ENCODE measurements at regions not wholly inside any gene's neighbourhood (a gene's known extent, or its start where the extent isn't known, plus 50 kb on each side); places are given as distances from the start of the nearest gene placed in this dataset.

DNA sequence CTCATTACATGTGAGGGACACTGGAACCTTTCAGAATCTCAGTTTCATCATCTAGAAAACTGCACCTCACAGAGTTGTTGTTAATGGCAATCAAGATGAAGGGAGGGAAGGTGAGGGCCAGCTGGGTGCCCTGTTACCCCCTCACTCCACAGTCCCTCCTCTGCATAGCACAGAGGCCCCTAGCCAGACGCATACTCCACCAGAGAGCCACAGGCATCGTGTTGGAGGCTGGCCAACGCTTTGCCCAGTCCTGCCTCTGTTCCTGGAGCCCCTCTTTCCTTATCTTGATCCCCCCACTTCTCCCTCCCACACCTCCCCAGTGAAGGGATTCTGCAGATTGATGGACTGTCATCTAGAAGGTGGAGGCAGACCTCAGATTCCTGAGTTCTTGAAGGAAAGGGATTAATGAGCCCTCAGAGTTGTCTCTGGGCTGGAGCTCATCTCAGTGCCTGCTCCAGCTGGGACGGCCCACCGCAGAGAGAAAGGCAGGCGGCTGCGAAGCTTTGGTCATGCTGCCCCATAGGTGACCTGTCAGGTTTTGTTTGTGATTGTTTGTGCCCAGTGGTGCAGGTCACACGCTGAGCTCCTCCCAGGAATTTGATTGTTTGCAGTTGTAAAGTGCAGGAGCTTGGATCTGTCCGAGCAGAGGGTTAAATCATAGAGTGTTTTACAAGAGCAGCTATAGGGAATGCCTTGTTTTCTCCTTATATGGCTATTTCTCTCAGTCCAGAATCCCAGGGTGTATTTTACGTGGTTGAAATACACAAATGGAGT lies 487.3 kb downstream of the CCDC171 start:
- no peak overlapping the region for H3K4me3 ChIP-seq (ENCODE audit: control insufficient read depth, low read depth, low read length)
- TF ChIP-seq, protein P1, sequence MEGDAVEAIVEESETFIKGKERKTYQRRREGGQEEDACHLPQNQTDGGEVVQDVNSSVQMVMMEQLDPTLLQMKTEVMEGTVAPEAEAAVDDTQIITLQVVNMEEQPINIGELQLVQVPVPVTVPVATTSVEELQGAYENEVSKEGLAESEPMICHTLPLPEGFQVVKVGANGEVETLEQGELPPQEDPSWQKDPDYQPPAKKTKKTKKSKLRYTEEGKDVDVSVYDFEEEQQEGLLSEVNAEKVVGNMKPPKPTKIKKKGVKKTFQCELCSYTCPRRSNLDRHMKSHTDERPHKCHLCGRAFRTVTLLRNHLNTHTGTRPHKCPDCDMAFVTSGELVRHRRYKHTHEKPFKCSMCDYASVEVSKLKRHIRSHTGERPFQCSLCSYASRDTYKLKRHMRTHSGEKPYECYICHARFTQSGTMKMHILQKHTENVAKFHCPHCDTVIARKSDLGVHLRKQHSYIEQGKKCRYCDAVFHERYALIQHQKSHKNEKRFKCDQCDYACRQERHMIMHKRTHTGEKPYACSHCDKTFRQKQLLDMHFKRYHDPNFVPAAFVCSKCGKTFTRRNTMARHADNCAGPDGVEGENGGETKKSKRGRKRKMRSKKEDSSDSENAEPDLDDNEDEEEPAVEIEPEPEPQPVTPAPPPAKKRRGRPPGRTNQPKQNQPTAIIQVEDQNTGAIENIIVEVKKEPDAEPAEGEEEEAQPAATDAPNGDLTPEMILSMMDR (conservative IDR thresholded peaks at IDR 0.05; ENCODE audit: control insufficient read depth, insufficient read depth, low read depth, low read length), result no peak
- no peak for DNase-seq (ENCODE audit: low read depth)

DNA sequence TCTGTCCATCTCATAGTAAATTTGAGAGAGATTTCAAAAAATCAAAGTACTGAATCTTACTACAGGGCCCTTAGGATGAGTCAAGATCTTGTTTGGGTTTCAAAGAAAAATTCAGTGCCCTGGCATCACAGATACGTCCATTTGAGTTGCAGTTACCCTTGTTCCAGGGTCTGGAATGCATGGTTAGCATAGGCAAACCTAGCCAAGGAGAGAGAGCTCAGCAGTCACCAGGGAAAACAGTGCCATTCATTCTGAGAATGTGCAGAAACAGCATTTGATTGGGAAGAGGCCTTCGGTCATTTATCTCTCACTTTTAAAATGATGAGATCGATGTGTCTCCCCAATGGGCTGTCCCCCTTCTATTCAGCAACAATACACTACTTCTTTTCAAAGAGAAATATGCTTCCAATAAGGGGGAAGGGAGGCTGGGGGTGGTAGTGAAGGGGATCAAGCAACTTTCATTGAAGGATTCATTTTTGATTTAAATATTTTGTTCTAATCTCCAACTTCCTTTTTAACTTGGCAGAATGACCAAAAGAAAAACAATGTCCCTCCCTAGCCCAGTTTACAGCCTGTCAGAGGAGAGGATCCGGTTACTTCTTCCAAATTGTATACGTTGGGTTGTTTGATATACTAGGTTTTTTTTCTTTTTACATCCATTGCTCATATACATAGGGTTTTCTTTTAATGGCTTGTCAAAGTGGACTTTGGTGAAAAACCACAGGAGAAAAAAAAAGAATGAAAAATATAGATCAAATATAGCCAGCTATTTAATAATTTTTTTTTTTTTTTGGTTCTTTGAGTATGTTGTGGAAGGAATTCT lies 491.1 kb downstream of the CCDC171 start:
- no peak overlapping the region for H3K4me3 ChIP-seq (ENCODE audit: control insufficient read depth, low read depth, low read length)
- DNase-seq (ENCODE audit: low read depth), result peak; percentile 41
- TF ChIP-seq, protein P1 (conservative IDR thresholded peaks at IDR 0.05; ENCODE audit: control insufficient read depth, insufficient read depth, low read depth, low read length), result no peak

DNA sequence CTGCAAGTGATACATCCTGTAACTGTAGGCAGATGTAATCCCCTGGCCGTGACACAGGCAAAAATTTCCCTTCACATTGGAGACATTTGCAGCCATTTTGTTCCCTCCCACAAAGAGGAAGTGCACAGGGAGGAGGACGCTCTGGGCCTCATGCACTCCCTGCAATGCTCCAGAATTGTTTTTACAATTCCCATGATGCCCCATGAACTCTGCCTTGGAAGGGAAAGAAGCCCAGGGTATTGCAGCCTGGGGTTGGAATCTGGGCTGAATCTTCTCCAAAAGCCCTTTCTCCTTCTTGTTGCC lies 491.7 kb downstream of the CCDC171 start:
- DNase-seq (ENCODE audit: low read depth), result peak; percentile 52
- TF ChIP-seq, protein P1 (conservative IDR thresholded peaks at IDR 0.05; ENCODE audit: control insufficient read depth, insufficient read depth, low read depth, low read length), result no peak
- H3K4me3 ChIP-seq (ENCODE audit: control insufficient read depth, low read depth, low read length), result no peak overlapping the region

DNA sequence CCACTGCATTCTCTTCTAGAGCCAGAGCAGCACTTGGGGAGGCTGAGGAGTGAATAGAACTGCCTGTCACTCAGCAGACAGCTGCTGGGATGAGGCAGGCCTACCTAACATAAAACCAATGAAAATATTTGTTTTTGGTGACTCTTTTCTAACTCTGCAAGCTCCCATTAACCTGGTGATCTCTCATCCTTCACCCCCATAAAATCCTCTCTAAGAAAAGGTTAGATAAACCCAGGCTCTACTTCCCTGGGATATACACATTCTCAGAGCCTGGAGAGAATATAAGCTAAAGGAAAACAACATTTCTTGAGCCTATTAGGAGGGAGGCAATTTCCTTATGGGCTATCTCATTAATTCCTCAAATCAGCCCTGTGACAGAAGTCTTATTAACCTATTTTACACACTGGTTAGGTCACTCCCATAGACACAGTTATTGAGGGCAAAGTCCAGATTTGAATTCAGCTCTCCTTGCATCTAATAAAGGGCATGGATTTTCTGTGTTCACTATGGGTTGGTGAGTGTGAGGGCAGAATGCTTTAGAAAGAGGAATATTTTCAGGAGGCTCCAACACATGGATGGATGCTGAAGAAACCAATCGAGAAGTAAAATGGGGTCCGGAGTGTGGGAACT lies 492.9 kb downstream of the CCDC171 start:
- no peak for DNase-seq (ENCODE audit: low read depth)
- TF ChIP-seq, protein P1 (conservative IDR thresholded peaks at IDR 0.05; ENCODE audit: control insufficient read depth, insufficient read depth, low read depth, low read length), result no peak
- H3K4me3 ChIP-seq (ENCODE audit: control insufficient read depth, low read depth, low read length), result no peak overlapping the region

DNA sequence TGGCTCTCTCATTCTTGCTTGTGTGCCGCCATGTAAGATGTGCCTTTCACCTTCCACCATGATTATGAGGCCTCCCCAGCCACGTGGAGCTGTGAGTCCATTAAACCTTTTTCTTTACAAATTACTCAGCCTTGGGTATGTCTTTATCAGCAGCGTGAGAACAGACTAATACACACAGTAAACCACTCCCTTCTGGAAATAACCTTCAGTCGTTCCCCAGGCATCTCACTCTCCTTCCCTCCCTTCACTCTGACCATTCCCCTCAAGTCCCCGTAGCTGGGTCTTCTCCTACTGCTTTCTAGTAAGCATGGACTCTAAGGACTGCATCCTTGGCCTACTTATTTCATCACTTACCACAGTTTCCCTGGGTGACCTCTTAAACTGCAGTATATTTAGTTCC lies 493.9 kb downstream of the CCDC171 start:
- TF ChIP-seq, protein P1 (conservative IDR thresholded peaks at IDR 0.05; ENCODE audit: control insufficient read depth, insufficient read depth, low read depth, low read length), result no peak
- no peak overlapping the region for H3K4me3 ChIP-seq (ENCODE audit: control insufficient read depth, low read depth, low read length)
- no peak for DNase-seq (ENCODE audit: low read depth)

DNA sequence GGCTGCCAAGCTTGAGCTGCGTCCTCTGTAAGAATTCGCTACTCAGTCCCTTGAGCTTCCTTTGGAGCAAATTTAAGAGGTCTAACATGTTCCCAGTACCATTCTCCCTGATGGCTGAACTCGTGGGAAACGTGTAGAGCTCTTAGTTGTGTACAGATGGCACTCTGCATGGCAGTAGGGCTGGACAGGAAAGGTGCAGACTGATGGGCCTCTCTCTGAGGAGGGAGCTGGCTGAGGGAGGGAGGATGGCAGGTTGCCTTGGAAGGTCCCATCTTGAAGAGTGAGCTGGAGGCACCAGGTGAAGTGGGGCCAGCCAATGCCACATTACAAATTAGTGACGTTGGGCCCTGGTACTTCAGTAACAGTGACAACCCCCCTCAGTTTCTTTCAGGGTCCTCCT lies 495.3 kb downstream of the CCDC171 start:
- TF ChIP-seq, protein P1 (conservative IDR thresholded peaks at IDR 0.05; ENCODE audit: control insufficient read depth, insufficient read depth, low read depth, low read length), result no peak
- DNase-seq (ENCODE audit: low read depth), result no peak

More for the DNA sequence above, 495.3 kb downstream of the CCDC171 start:
- no peak overlapping the region for H3K4me3 ChIP-seq (ENCODE audit: control insufficient read depth, low read depth, low read length)
